ENCODE measurements at regions not wholly inside any gene's neighbourhood (a gene's known extent, or its start where the extent isn't known, plus 50 kb on each side); places are given as distances from the start of the nearest gene placed in this dataset.

GRCh38 chr3:55203546-55203945, 275.7 kb upstream of the LRTM1 start:
- TF ChIP-seq CTCF (IDR thresholded peaks at IDR 0.05) (no peak), POLR2A (IDR thresholded peaks at IDR 0.05) (no peak), POLR2AphosphoS5 (IDR thresholded peaks at IDR 0.05) (no peak), EP300 (IDR thresholded peaks at IDR 0.05; ENCODE audit: low read depth) (no peak)
